Neuronal stem cell (in vitro differentiated cells): ENCODE measurements at regions not wholly inside any gene's neighbourhood (a gene's known extent, or its start where the extent isn't known, plus 50 kb on each side); places are given as distances from the start of the nearest gene placed in this dataset.

ENCODE experiments used
- DNase-seq: peaks from one replicate; pipeline ENCODE4 v3.0.0-alpha.2; 2013; ENCODE audit warnings: low spot score
- H2AFZ ChIP-seq: one replicate; pipeline ENCODE4 v1.6.1; 2013; ENCODE audit warnings: mild to moderate bottlenecking, low read length, inconsistent platforms
- H2AK5ac ChIP-seq: 2 replicates; pipeline ENCODE4 v1.6.1; 2013; ENCODE audit warnings: low read depth, mild to moderate bottlenecking, inconsistent platforms, low read length, moderate library complexity, mixed read lengths
- H2BK120ac ChIP-seq: 2 replicates; pipeline ENCODE4 v1.6.1; 2013; ENCODE audit warnings: low read depth, mild to moderate bottlenecking, inconsistent platforms, low read length, moderate library complexity, mixed read lengths
- H2BK12ac ChIP-seq: one replicate; pipeline ENCODE4 v1.6.1; 2013; ENCODE audit warnings: low read length, inconsistent platforms
- H2BK15ac ChIP-seq: 2 replicates; pipeline ENCODE4 v1.6.1; 2013; ENCODE audit warnings: mild to moderate bottlenecking, low read length, inconsistent platforms, mixed read lengths
- H2BK5ac ChIP-seq: one replicate; pipeline ENCODE4 v1.6.1; 2013; ENCODE audit warnings: inconsistent platforms, mild to moderate bottlenecking, low read length, moderate library complexity
- H3K14ac ChIP-seq: one replicate; pipeline ENCODE4 v1.6.1; 2013; ENCODE audit warnings: low read length, inconsistent platforms
- H3K18ac ChIP-seq: 2 replicates; pipeline ENCODE4 v1.6.1; 2013; ENCODE audit warnings: low read length, inconsistent platforms
- H3K23ac ChIP-seq: 2 replicates; pipeline ENCODE4 v1.6.1; 2013; ENCODE audit warnings: low read depth, mild to moderate bottlenecking, mixed read lengths, low read length, inconsistent platforms; ENCODE audit not compliant: poor library complexity
- H3K27ac ChIP-seq: replicated peaks from 3 replicates; pipeline ENCODE4 v1.5.1; 2013; ENCODE audit warnings: low read length, inconsistent platforms
- H3K27me3 ChIP-seq, 3 experiments: 2 replicates each; pipeline ENCODE4 v1.6.1; 2013; ENCODE audit warnings: low read length in 3 of 3, mild to moderate bottlenecking in 2 of 3, inconsistent platforms in 1 of 3, low read depth in 1 of 3, mixed read lengths in 1 of 3, moderate library complexity in 1 of 3; ENCODE audit not compliant: control insufficient read depth in 3 of 3, insufficient read depth in 3 of 3
- H3K36me3 ChIP-seq, 2 donors: replicated peaks in 1 of 2; 2 replicates each; pipeline ENCODE4 v1.6.1; 2013; ENCODE audit warnings: low read length in 2 of 2; ENCODE audit not compliant: control insufficient read depth in 2 of 2, insufficient read depth in 2 of 2
- H3K4ac ChIP-seq: 2 replicates; pipeline ENCODE4 v1.6.1; 2013; ENCODE audit warnings: inconsistent platforms, mild to moderate bottlenecking, low read length, moderate library complexity
- H3K4me1 ChIP-seq, 2 donors: 1 replicate in 1 of 2; 2 replicates in 1 of 2; pipeline ENCODE4 v1.6.1; 2013; ENCODE audit warnings: low read length in 2 of 2, low read depth in 1 of 2; ENCODE audit not compliant: control insufficient read depth in 2 of 2, insufficient read depth in 1 of 2
- H3K4me2 ChIP-seq: one replicate; pipeline ENCODE4 v1.6.1; 2013; ENCODE audit warnings: mild to moderate bottlenecking, low read length, inconsistent platforms; ENCODE audit not compliant: insufficient read depth, poor library complexity, severe bottlenecking
- H3K4me3 ChIP-seq, 2 donors: 2 replicates each; pipeline ENCODE4 v1.5.1; 2013; ENCODE audit warnings: low read length in 2 of 2, mild to moderate bottlenecking in 2 of 2, inconsistent platforms in 1 of 2, moderate library complexity in 1 of 2
- H3K79me1 ChIP-seq: one replicate; pipeline ENCODE4 v1.6.1; 2013; ENCODE audit warnings: low read depth, mild to moderate bottlenecking, inconsistent platforms, low read length, moderate library complexity
- H3K9ac ChIP-seq: one replicate; pipeline ENCODE4 v1.6.1; 2013; ENCODE audit warnings: mild to moderate bottlenecking, low read depth, low read length, inconsistent platforms; ENCODE audit not compliant: poor library complexity
- H3K9me3 ChIP-seq, 2 donors: replicated peaks in 1 of 2; 2 replicates each; pipeline versions ENCODE3 to v1.6.1; 2013; ENCODE audit warnings: low read length in 2 of 2, mild to moderate bottlenecking in 2 of 2, inconsistent platforms in 1 of 2, low read depth in 1 of 2, mixed read lengths in 1 of 2, moderate library complexity in 1 of 2; ENCODE audit not compliant: control insufficient read depth in 2 of 2, insufficient read depth in 1 of 2
- H4K8ac ChIP-seq: one replicate; pipeline ENCODE4 v1.6.1; 2013; ENCODE audit warnings: low read depth, mild to moderate bottlenecking, inconsistent platforms, low read length, moderate library complexity
- H4K91ac ChIP-seq: one replicate; pipeline ENCODE4 v1.6.1; 2013; ENCODE audit warnings: low read length, low read depth, mild to moderate bottlenecking, inconsistent platforms; ENCODE audit not compliant: poor library complexity
- whole genome bisulfite sequencing, 2 donors: extraction: QIAGEN DNeasy Blood & Tissue Kit; methylation state at CpG; one replicate each; pipeline ENCODE4 v1.1.7; 2013; ENCODE audit warnings: missing lambda C conversion rate in 2 of 2, mixed read lengths in 1 of 2; ENCODE audit not compliant: insufficient read length in 2 of 2, insufficient replicate concordance in 1 of 2; ENCODE audit errors: extremely low coverage in 2 of 2; 5-methylcytosine and 5-hydroxymethylcytosine counted together

DNA sequence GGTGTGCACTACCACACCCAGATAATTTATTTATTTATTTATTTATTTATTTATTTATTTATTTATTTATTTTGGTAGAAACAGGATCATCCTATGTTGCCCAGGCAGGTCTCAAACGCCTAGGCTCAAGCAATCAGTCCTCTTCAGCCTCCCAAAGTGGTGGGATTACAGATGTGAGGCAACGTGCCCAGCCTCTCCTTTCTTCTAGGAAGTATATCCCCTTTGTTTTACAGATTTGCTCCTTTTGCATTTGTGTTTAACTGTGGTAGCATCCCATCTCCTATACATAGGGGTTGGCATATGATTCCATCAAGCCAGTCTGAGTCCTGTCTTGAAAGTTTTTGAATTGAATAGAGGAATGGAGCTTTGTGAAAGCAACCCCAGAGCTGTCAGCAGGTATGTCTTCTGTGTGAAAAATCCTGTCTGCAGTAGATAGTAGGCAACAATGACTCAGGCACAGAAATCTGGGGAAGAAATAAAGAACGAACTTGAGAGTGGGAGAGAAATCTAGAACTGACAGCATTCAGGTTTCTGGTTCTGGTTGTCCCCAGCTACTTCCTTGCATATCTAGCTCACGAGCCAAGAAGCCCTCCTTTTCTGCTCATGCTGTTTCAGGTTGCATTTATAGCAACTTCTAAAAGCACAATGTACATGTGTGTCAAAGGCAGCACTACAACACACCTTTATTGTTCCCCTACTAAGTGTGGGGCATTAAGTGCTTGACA is 113.7 kb upstream of the LSM6 start:
- H3K79me1 ChIP-seq, result no peaks in the 10 kb centered on the region
- H4K8ac ChIP-seq, result no peak overlapping the region
- H2AK5ac ChIP-seq, result no peak overlapping the region
- DNase-seq, result no peak
- no peak overlapping the region for H3K18ac ChIP-seq
- H3K4ac ChIP-seq, result no peak overlapping the region
- H4K91ac ChIP-seq, result no peak overlapping the region
- H2BK12ac ChIP-seq, result no peak overlapping the region
- no peak overlapping the region for H2BK120ac ChIP-seq
- no peak overlapping the region for H2BK15ac ChIP-seq
- no peak overlapping the region for H2AFZ ChIP-seq
- no peaks in the 10 kb centered on the region for H3K36me3 ChIP-seq
- WGBS, 2 donors, result no CpG with 5 or more reads among the region's 4 CpGs
- no peak overlapping the region for H3K4me3 ChIP-seq
- no peak overlapping the region for H3K27ac ChIP-seq
- H2BK5ac ChIP-seq, result no peak overlapping the region
- H3K23ac ChIP-seq, result no peak overlapping the region
- H3K14ac ChIP-seq, result no peak overlapping the region
- peaks cover 0 to 7% (median 0%) of the 10 kb centered on the region in 3 experiments for H3K27me3 ChIP-seq
- no peak overlapping the region for H3K4me2 ChIP-seq
- H3K4me1 ChIP-seq, result no peaks in the 10 kb centered on the region
- H3K9me3 ChIP-seq, result no peaks in the 10 kb centered on the region
- no peak overlapping the region for H3K9ac ChIP-seq

DNA sequence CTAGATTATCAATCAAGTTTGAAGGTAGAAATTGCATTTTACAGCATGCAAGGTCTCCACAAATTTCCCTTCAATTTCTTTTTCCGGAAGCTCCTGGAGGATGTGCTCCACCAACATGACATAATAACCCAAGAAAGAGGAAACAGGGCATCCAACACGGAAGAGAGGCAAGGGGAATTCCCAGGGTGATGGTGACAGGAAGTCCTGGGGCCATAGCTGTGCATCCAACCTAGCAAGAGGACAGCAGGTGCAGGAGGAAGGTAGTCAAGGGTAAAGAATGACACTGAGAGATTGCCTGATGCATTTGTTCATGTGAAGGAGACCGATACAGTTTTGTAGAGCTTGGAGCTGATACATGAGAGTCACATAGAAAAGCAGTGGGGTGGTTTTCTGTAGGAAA is 115.7 kb upstream of the LSM6 start:
- no peak overlapping the region for H3K4ac ChIP-seq
- H2AK5ac ChIP-seq, result no peak overlapping the region
- no peak overlapping the region for H2BK5ac ChIP-seq
- DNase-seq, result no peak
- H3K27ac ChIP-seq, result no peak overlapping the region
- H4K91ac ChIP-seq, result no peak overlapping the region
- H3K18ac ChIP-seq, result no peak overlapping the region
- no CpG with 5 or more reads among the region's 3 CpGs for WGBS, 2 donors
- no peak overlapping the region for H2BK120ac ChIP-seq
- H3K9ac ChIP-seq, result no peak overlapping the region
- no peak overlapping the region for H4K8ac ChIP-seq
- no peak overlapping the region for H2BK15ac ChIP-seq
- H3K23ac ChIP-seq, result no peak overlapping the region
- H3K4me1 ChIP-seq, result no peaks in the 10 kb centered on the region
- H2BK12ac ChIP-seq, result no peak overlapping the region
- H2AFZ ChIP-seq, result no peak overlapping the region
- no peaks in the 10 kb centered on the region for H3K36me3 ChIP-seq
- H3K4me3 ChIP-seq, result no peak overlapping the region
- H3K4me2 ChIP-seq, result no peak overlapping the region
- H3K9me3 ChIP-seq, result no peaks in the 10 kb centered on the region
- no peaks in the 10 kb centered on the region for H3K79me1 ChIP-seq
- H3K14ac ChIP-seq, result no peak overlapping the region
- H3K27me3 ChIP-seq, result peaks cover 0 to 7% (median 0%) of the 10 kb centered on the region in 3 experiments

DNA sequence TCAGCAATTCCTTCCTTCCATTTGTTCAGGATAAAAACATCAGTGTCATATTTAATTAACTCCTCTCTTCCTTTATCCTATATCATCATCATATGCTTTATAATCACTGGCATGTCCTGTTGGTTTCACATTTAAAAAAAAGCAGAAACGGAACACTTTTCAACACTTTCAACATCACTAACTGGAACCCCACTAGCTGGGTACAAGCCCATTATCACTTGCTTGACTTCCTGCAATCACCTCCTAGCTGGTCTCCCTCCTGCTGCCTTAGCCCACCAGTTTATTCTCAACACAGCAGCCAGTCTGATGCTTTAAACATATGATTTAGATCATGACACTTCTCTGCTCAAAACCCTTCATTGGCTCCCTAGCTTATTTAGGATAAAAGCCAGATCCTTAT is 116.4 kb upstream of the LSM6 start:
- H3K4me3 ChIP-seq, result no peak overlapping the region
- H2BK15ac ChIP-seq, result no peak overlapping the region
- no peak overlapping the region for H2BK5ac ChIP-seq
- H3K4me1 ChIP-seq, result no peaks in the 10 kb centered on the region
- H3K36me3 ChIP-seq, result no peaks in the 10 kb centered on the region
- H3K18ac ChIP-seq, result no peak overlapping the region
- no CpG with 5 or more reads among the region's 1 CpG for WGBS, 2 donors
- H3K9me3 ChIP-seq, result no peaks in the 10 kb centered on the region
- no peak overlapping the region for H3K23ac ChIP-seq
- H2AK5ac ChIP-seq, result no peak overlapping the region
- peaks cover 0 to 7% (median 0%) of the 10 kb centered on the region in 3 experiments for H3K27me3 ChIP-seq
- no peak overlapping the region for H4K91ac ChIP-seq
- no peak overlapping the region for H3K4ac ChIP-seq
- no peak overlapping the region for H2BK12ac ChIP-seq
- H3K79me1 ChIP-seq, result no peaks in the 10 kb centered on the region
- DNase-seq, result no peak
- no peak overlapping the region for H2BK120ac ChIP-seq
- no peak overlapping the region for H3K27ac ChIP-seq
- no peak overlapping the region for H3K4me2 ChIP-seq
- H3K14ac ChIP-seq, result no peak overlapping the region
- H3K9ac ChIP-seq, result no peak overlapping the region
- no peak overlapping the region for H2AFZ ChIP-seq
- H4K8ac ChIP-seq, result no peak overlapping the region

DNA sequence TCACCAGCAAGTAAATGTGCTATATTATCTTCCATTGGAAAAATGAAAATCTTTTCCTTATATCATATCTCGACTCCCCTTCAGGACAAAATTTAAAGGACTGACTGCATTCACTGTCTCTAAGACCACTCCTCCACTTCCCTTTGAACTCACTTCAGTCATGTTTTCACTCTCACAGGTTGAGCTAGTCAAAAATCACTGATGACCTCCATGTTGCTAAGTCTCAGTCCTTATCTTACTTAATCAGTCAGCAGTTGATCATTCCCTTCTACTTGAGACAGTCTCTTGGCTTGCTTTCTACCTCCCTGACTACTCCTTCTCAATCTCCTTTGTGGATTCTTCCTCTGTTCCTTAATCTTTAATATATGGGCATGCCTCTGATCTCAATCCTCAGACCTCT is 117.0 kb upstream of the LSM6 start:
- Histone ChIP-seq H3K27me3 (peaks cover 0 to 7% (median 0%) of the 10 kb centered on the region in 3 experiments), H3K9me3 (no peaks in the 10 kb centered on the region), H4K91ac (no peak overlapping the region), H3K23ac (no peak overlapping the region), H3K4me3 (no peak overlapping the region), H3K18ac (no peak overlapping the region), H2BK15ac (no peak overlapping the region), H3K79me1 (no peaks in the 10 kb centered on the region), H4K8ac (no peak overlapping the region), H3K4me2 (no peak overlapping the region), H2BK5ac (no peak overlapping the region), H3K4me1 (no peaks in the 10 kb centered on the region), H3K14ac (no peak overlapping the region), H3K9ac (no peak overlapping the region), H3K27ac (no peak overlapping the region), H2BK12ac (no peak overlapping the region), H2AFZ (no peak overlapping the region), H3K36me3 (no peaks in the 10 kb centered on the region), H2BK120ac (no peak overlapping the region), H2AK5ac (no peak overlapping the region), H3K4ac (no peak overlapping the region)
- DNase-seq, result no peak
- no CpG with 5 or more reads among the region's 1 CpG for WGBS, 2 donors
